Left lung (tissue), 4 donors: ENCODE measurements at regions not wholly inside any gene's neighbourhood (a gene's known extent, or its start where the extent isn't known, plus 50 kb on each side); places are given as distances from the start of the nearest gene placed in this dataset.

Experiments
- ATAC-seq: fragments of 200-7000 bp; cut with Tn5 transposase; one replicate; pipeline ENCODE4 v1.9.1; 2020; ENCODE audit warnings: moderate library complexity
- DNase-seq, 4 donors: peaks; one replicate each; pipeline ENCODE4 v3.0.0-alpha.2; 2013 to 2020
- H3K27ac ChIP-seq, 2 donors: fragments of 200-600 bp; sonication (generic) in 1 of 2; one replicate each; pipeline versions ENCODE4 v1.5.0 to v1.8.0; 2020 to 2021
- H3K27me3 ChIP-seq, 2 donors: fragments of 200-600 bp; sonication (generic) in 1 of 2; one replicate each; pipeline versions ENCODE4 v1.5.0 to v1.8.0; 2020 to 2021
- H3K36me3 ChIP-seq, 2 donors: fragments of 200-600 bp; sonication (generic) in 1 of 2; one replicate each; pipeline versions ENCODE4 v1.5.0 to v1.8.0; 2020 to 2021
- H3K4me1 ChIP-seq, 2 donors: fragments of 200-600 bp; one replicate each; pipeline ENCODE4 v1.8.0; 2021
- H3K4me3 ChIP-seq, 2 donors: fragments of 200-600 bp; sonication (generic) in 1 of 2; one replicate each; pipeline versions ENCODE4 v1.5.0 to v1.8.0; 2020 to 2021; ENCODE audit warnings: mild to moderate bottlenecking in 1 of 2
- H3K9me3 ChIP-seq, 2 donors: fragments of 200-600 bp; sonication (generic) in 1 of 2; one replicate each; pipeline versions ENCODE4 v1.5.0 to v1.8.0; 2020 to 2021
- intact Hi-C, 2 donors: fragments of 100-400 bp; cut with DNase I; formaldehyde crosslinking; loops; one replicate each; pipeline versions ENCODE4 v1.11.2 to v1.14.2; 2022
- TF ChIP-seq, protein P1 (sequence below), 2 donors: fragments of 200-600 bp; sonication (generic) in 1 of 2; IDR thresholded peaks; one replicate each; pipeline versions ENCODE4 v1.5.0 to v1.8.0; 2021; ENCODE audit warnings: antibody characterized with exemption in 2 of 2
- donor health status: DM: no; HTN: yes; CAD: no.
- donor health status: DM: no; HTN: no; CAD: no.

GRCh38 chr12:25842254-25842653 lies 116.2 kb upstream of the RASSF8 start:
- H3K36me3 ChIP-seq = no peaks in the 10 kb centered on the region
- H3K4me1 ChIP-seq = no peaks in the 10 kb centered on the region
- no peaks in the 10 kb centered on the region for H3K9me3 ChIP-seq
- intact Hi-C loops = no loop called here
- no peak overlapping the region for H3K27ac ChIP-seq
- ATAC-seq = no peak
- no peak overlapping the region for H3K4me3 ChIP-seq
- TF ChIP-seq, protein P1, sequence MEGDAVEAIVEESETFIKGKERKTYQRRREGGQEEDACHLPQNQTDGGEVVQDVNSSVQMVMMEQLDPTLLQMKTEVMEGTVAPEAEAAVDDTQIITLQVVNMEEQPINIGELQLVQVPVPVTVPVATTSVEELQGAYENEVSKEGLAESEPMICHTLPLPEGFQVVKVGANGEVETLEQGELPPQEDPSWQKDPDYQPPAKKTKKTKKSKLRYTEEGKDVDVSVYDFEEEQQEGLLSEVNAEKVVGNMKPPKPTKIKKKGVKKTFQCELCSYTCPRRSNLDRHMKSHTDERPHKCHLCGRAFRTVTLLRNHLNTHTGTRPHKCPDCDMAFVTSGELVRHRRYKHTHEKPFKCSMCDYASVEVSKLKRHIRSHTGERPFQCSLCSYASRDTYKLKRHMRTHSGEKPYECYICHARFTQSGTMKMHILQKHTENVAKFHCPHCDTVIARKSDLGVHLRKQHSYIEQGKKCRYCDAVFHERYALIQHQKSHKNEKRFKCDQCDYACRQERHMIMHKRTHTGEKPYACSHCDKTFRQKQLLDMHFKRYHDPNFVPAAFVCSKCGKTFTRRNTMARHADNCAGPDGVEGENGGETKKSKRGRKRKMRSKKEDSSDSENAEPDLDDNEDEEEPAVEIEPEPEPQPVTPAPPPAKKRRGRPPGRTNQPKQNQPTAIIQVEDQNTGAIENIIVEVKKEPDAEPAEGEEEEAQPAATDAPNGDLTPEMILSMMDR (IDR thresholded peaks at IDR 0.05) = no peak
- no peak for DNase-seq
- H3K27me3 ChIP-seq = no peaks in the 10 kb centered on the region

DNA sequence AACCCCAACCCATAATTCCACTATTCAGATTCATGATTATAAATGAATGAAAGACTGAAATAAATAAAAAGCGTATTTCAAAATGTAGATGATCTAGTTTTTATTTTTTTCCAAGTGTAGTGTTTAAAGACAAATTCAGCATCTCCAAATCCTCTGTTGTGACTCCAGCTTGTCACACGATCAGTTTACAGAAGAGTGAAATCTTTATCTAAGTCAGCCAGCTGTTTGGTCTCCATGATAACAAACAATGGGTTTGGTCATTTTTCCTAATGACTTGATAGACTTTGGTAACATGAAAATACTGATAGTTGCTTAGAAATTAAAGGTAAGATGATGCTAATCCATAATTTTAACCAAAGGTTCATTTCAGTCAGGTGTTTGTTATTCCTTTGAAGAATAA lies 114.5 kb upstream of the RASSF8 start:
- Histone ChIP-seq H3K27ac (no peak overlapping the region), H3K9me3 (no peaks in the 10 kb centered on the region), H3K36me3 (no peaks in the 10 kb centered on the region), H3K27me3 (no peaks in the 10 kb centered on the region), H3K4me1 (no peaks in the 10 kb centered on the region), H3K4me3 (no peak overlapping the region)
- no peak for ATAC-seq
- no peak for DNase-seq
- TF ChIP-seq, protein P1 (IDR thresholded peaks at IDR 0.05) = no peak
- intact Hi-C loops = no loop called here

- Histone ChIP-seq H3K9me3 (no peaks in the 10 kb centered on the region), H3K36me3 (no peaks in the 10 kb centered on the region), H3K4me1 (no peaks in the 10 kb centered on the region), H3K27me3 (no peaks in the 10 kb centered on the region), H3K27ac (no peak overlapping the region), H3K4me3 (no peak overlapping the region)
- intact Hi-C loops = no loop called here
- DNase-seq (no peak), ATAC-seq (no peak)
- TF ChIP-seq, protein P1 (IDR thresholded peaks at IDR 0.05) = no peak
These were observed 113.1 kb upstream of the RASSF8 start for GRCh38 chr12:25845415-25845814.

- intact Hi-C loops = no loop called here
- no peak for DNase-seq
- no peak for ATAC-seq
These were observed 105.7 kb upstream of the RASSF8 start for GRCh38 chr12:25852792-25853191.

GRCh38 chr12:25853316-25854095 lies 105.0 kb upstream of the RASSF8 start:
- intact Hi-C loops = no loop called here
- TF ChIP-seq, protein P1 (IDR thresholded peaks at IDR 0.05) = no peak
- Histone ChIP-seq H3K36me3 (no peaks in the 10 kb centered on the region), H3K4me3 (no peak overlapping the region), H3K4me1 (no peaks in the 10 kb centered on the region), H3K27me3 (no peaks in the 10 kb centered on the region), H3K27ac (no peak overlapping the region), H3K9me3 (no peaks in the 10 kb centered on the region)
- DNase-seq = peak in 2 of 4 donors; percentile 5 to 9
- ATAC-seq = no peak

More at GRCh38 chr12:25852792-25853191, 105.7 kb upstream of the RASSF8 start:
- TF ChIP-seq, protein P1 (IDR thresholded peaks at IDR 0.05) = no peak
- H3K27ac ChIP-seq = no peak overlapping the region
- no peak overlapping the region for H3K4me3 ChIP-seq
- no peaks in the 10 kb centered on the region for H3K27me3 ChIP-seq
- H3K36me3 ChIP-seq = no peaks in the 10 kb centered on the region
- no peaks in the 10 kb centered on the region for H3K9me3 ChIP-seq
- H3K4me1 ChIP-seq = no peaks in the 10 kb centered on the region
